Sigmoid colon (tissue), 6 donors: ENCODE measurements at regions not wholly inside any gene's neighbourhood (a gene's known extent, or its start where the extent isn't known, plus 50 kb on each side); places are given as distances from the start of the nearest gene placed in this dataset.

Source experiments
- DNase-seq: peaks from one replicate; pipeline ENCODE4 v3.0.0-alpha.2; 2019
- H3K27ac ChIP-seq, 4 donors: fragments of 200-600 bp; sonication (generic); one replicate each; pipeline ENCODE4 v1.5.1; 2016 to 2019; ENCODE audit warnings: mild to moderate bottlenecking in 1 of 4
- H3K27me3 ChIP-seq, 3 donors: fragments of 200-600 bp; sonication (generic); one replicate each; pipeline ENCODE4 v1.5.1; 2019; ENCODE audit warnings: mild to moderate bottlenecking in 1 of 3
- H3K36me3 ChIP-seq, 4 donors: fragments of 200-600 bp; sonication (generic); one replicate each; pipeline ENCODE4 v1.5.1; 2016 to 2019
- H3K4me1 ChIP-seq, 4 donors: fragments of 200-600 bp; sonication (generic); one replicate each; pipeline ENCODE4 v1.5.1; 2017 to 2019
- H3K4me3 ChIP-seq, 4 donors: fragments of 200-600 bp; sonication (generic); one replicate each; pipeline ENCODE4 v1.5.1; 2017 to 2019; ENCODE audit warnings: mild to moderate bottlenecking in 2 of 4, moderate library complexity in 1 of 4
- H3K9me3 ChIP-seq, 4 donors: fragments of 200-600 bp in 3 of 4; sonication (generic) in 3 of 4; one replicate each; pipeline versions ENCODE4 v1.5.1 to v1.6.1; 2013 to 2019
- EP300 ChIP-seq, 4 donors: sonication (generic); formaldehyde crosslinking; IDR thresholded peaks; one replicate each; pipeline ENCODE4 v1.6.1; 2017; ENCODE audit warnings: antibody characterized with exemption in 4 of 4
- POLR2A ChIP-seq, 2 donors: fragments of 450-650 bp; IDR thresholded peaks; one replicate each; pipeline ENCODE4 v1.6.1; 2016; ENCODE audit warnings: antibody characterized with exemption in 2 of 2, mild to moderate bottlenecking in 2 of 2, moderate library complexity in 2 of 2
- POLR2AphosphoS5 ChIP-seq, 4 donors: sonication (generic); formaldehyde crosslinking; IDR thresholded peaks; one replicate each; pipeline ENCODE4 v1.6.1; 2017; ENCODE audit warnings: antibody characterized with exemption in 4 of 4
- WGBS, 2 donors: extraction: QIAGEN DNeasy Blood & Tissue Kit; methylation state at CpG; one replicate each; pipeline ENCODE4 v1.1.7; 2013; 5-methylcytosine and 5-hydroxymethylcytosine counted together
- intact Hi-C: fragments of 100-400 bp; cut with DNase I; formaldehyde crosslinking; loops from one replicate; pipeline ENCODE4 v1.15.1; 2023
- TF ChIP-seq, protein P1 (sequence below), 4 experiments: fragments of 450-650 bp in 3 of 4; fragments of 200-600 bp in 1 of 4; IDR thresholded peaks; one replicate each; pipeline ENCODE4 v1.5.1; 2016 to 2019; ENCODE audit warnings: antibody characterized with exemption in 4 of 4, mild to moderate bottlenecking in 3 of 4, moderate library complexity in 2 of 4
- donor health status: healthy with polysubstance abuse.
- donor health status: healthy.

DNA sequence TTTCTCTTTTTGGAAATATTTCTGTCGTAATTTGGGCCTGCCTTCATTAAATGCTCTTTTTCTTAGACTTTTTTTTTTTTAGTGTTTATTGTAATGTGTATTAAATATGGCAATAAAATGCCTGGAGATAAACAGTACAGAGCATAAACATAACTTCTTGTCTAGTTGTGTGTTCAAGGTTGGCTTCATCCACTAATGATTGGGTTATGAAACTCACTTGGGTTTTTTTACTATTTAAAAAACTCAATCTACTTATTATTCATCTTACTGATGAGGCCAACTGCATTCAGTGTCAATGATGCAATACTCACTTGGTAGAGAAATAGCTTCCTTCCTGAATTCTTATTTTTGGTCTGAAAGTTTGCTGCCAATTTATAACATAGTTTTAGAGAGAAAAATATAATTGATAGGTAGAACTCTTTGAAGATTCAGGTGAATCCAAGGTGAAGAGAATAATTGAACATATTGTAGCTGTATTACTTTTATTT is 144.2 kb upstream of the NABP1 start:
- intact Hi-C loops, result no loop called here
- Histone ChIP-seq H3K36me3 (no peaks in the 10 kb centered on the region), H3K27ac (no peak overlapping the region), H3K27me3 (no peaks in the 10 kb centered on the region), H3K4me1 (no peaks in the 10 kb centered on the region), H3K4me3 (no peak overlapping the region), H3K9me3 (no peaks in the 10 kb centered on the region)
- DNase-seq, result no peak
- WGBS, 2 donors, result 81 to 84% methylated on average over 1 of the region's 1 CpG
- TF ChIP-seq POLR2AphosphoS5 (IDR thresholded peaks at IDR 0.05) (no peak), POLR2A (IDR thresholded peaks at IDR 0.05) (no peak), EP300 (IDR thresholded peaks at IDR 0.05) (no peak)
- TF ChIP-seq, protein P1, sequence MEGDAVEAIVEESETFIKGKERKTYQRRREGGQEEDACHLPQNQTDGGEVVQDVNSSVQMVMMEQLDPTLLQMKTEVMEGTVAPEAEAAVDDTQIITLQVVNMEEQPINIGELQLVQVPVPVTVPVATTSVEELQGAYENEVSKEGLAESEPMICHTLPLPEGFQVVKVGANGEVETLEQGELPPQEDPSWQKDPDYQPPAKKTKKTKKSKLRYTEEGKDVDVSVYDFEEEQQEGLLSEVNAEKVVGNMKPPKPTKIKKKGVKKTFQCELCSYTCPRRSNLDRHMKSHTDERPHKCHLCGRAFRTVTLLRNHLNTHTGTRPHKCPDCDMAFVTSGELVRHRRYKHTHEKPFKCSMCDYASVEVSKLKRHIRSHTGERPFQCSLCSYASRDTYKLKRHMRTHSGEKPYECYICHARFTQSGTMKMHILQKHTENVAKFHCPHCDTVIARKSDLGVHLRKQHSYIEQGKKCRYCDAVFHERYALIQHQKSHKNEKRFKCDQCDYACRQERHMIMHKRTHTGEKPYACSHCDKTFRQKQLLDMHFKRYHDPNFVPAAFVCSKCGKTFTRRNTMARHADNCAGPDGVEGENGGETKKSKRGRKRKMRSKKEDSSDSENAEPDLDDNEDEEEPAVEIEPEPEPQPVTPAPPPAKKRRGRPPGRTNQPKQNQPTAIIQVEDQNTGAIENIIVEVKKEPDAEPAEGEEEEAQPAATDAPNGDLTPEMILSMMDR (IDR thresholded peaks at IDR 0.05), result no peak

DNA sequence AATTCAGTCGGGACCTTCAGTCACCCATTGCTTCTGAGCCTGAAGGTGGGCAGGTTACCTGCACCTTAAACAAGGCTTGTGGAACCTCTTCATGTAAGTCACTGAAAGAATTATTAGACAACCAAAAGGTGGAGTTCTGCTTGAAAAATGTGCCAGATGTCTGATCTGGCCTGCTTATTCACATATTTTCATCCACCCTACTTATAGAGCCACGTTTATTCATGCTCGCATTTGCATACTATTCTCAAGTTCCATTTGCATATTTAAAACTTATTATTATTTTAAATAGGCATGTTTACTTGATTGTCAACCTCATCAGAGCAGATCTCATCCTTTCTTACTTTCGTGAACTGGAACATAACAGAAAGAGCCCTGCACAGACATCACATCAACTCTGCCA is 140.0 kb upstream of the NABP1 start:
- no peaks in the 10 kb centered on the region for H3K27me3 ChIP-seq
- intact Hi-C loops, result no loop called here
- WGBS, 2 donors, result 89 to 91% methylated on average over 4 of the region's 4 CpGs
- H3K9me3 ChIP-seq, result no peaks in the 10 kb centered on the region
- no peaks in the 10 kb centered on the region for H3K36me3 ChIP-seq
- no peak overlapping the region for H3K27ac ChIP-seq
- DNase-seq, result no peak
- H3K4me1 ChIP-seq, result no peaks in the 10 kb centered on the region
- TF ChIP-seq, protein P1 (IDR thresholded peaks at IDR 0.05), result no peak
- no peak for TF ChIP-seq POLR2AphosphoS5 (IDR thresholded peaks at IDR 0.05)
- no peak for TF ChIP-seq POLR2A (IDR thresholded peaks at IDR 0.05)
- no peak for TF ChIP-seq EP300 (IDR thresholded peaks at IDR 0.05)
- no peak overlapping the region for H3K4me3 ChIP-seq

DNA sequence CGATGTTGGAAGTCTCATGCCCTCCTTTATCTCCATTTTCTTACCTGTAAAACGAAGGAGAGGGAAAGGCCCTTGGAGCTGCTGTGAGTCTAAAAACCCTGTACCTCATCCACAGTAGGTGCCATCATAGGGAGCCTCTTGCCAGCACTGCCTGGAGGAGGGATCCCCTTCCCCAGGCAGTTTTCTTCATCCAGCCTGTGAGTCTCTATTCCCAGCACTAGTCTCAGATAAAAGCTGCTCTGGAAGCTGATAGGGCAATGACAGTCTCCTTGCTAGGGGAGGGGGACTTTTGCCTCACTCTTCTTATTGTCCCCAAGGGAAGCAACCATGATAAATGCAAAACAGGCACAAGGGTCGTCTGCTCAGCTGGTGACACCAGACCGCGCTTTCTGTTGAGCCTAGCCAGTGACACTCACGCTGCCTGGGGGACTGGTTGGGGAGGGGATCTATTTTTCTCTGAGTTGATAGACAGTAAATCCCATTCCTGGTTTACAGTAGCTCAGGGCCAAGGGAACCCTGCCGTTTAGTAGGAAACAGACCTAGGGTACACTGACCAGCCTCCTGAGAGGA is 139.5 kb upstream of the NABP1 start:
- TF ChIP-seq EP300 (IDR thresholded peaks at IDR 0.05) (no peak), POLR2A (IDR thresholded peaks at IDR 0.05) (no peak), POLR2AphosphoS5 (IDR thresholded peaks at IDR 0.05) (no peak)
- TF ChIP-seq, protein P1 (IDR thresholded peaks at IDR 0.05), result no peak

DNA sequence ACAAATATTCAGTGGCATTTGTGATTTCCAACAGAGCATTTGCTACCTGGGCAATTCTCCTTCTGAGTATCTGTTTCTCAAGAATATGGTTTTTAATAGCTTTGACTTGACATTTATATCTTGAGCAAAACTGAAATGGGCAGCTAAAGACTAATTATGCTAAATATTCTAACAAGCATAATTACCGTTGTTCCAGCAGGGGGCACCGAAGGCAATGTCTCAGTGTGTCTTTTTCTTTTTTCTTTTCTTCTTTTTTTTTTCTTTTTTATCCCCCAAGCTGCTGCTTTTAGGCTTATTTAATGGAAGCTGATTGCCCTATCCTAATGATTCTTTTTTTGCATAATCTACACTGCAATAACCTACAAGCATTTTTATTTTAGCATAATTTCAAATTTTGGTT is 138.9 kb upstream of the NABP1 start:
- intact Hi-C loops, result no loop called here
- Histone ChIP-seq H3K9me3 (no peaks in the 10 kb centered on the region), H3K4me3 (no peak overlapping the region), H3K27me3 (no peaks in the 10 kb centered on the region), H3K4me1 (no peaks in the 10 kb centered on the region), H3K27ac (no peak overlapping the region), H3K36me3 (no peaks in the 10 kb centered on the region)
- no peak for DNase-seq
- TF ChIP-seq, protein P1 (IDR thresholded peaks at IDR 0.05), result peak in 1 of 4 experiments; percentile 19
- no peak for TF ChIP-seq POLR2A (IDR thresholded peaks at IDR 0.05)
- 9 to 17% methylated on average over 2 of the region's 2 CpGs for WGBS, 2 donors

More for the DNA sequence above, 139.5 kb upstream of the NABP1 start:
- DNase-seq, result no peak
- WGBS, 2 donors, result 74 to 76% methylated on average over 7 of the region's 7 CpGs
- Histone ChIP-seq H3K4me1 (no peaks in the 10 kb centered on the region), H3K36me3 (no peaks in the 10 kb centered on the region), H3K9me3 (no peaks in the 10 kb centered on the region), H3K4me3 (no peak overlapping the region), H3K27ac (no peak overlapping the region), H3K27me3 (no peaks in the 10 kb centered on the region)
- intact Hi-C loops, result no loop called here

DNA sequence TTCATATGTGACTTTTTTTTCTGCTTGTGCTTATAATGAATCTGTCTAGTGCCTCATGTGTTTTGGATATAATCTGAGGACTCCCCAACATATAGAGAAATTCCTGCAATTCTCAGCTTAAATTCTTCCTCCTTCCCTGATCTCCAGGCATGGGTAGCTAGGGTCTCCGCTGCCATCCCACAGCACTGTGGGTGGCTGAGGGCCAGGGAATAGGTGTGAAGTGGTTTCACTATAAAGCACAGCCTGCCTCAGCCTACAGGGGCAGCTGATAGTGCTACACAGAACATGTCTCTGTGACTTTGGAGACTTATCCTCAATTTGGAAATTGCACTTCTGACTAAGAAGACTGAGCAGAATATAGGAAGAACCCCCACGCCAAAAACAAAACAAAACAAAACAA is 137.3 kb upstream of the NABP1 start:
- H3K4me3 ChIP-seq, result no peak overlapping the region
- no peaks in the 10 kb centered on the region for H3K4me1 ChIP-seq
- no peak overlapping the region for H3K27ac ChIP-seq
- H3K27me3 ChIP-seq, result no peaks in the 10 kb centered on the region
- DNase-seq, result no peak
- H3K36me3 ChIP-seq, result no peaks in the 10 kb centered on the region
- H3K9me3 ChIP-seq, result no peaks in the 10 kb centered on the region
- WGBS, 2 donors, result 95 to 96% methylated on average over 2 of the region's 2 CpGs
- intact Hi-C loops, result no loop called here
- TF ChIP-seq, protein P1 (IDR thresholded peaks at IDR 0.05), result no peak
- TF ChIP-seq EP300 (IDR thresholded peaks at IDR 0.05), result no peak
- no peak for TF ChIP-seq POLR2A (IDR thresholded peaks at IDR 0.05)
- TF ChIP-seq POLR2AphosphoS5 (IDR thresholded peaks at IDR 0.05), result no peak
